ENCODE measurements at regions not wholly inside any gene's neighbourhood (a gene's known extent, or its start where the extent isn't known, plus 50 kb on each side); places are given as distances from the start of the nearest gene placed in this dataset.

DNA sequence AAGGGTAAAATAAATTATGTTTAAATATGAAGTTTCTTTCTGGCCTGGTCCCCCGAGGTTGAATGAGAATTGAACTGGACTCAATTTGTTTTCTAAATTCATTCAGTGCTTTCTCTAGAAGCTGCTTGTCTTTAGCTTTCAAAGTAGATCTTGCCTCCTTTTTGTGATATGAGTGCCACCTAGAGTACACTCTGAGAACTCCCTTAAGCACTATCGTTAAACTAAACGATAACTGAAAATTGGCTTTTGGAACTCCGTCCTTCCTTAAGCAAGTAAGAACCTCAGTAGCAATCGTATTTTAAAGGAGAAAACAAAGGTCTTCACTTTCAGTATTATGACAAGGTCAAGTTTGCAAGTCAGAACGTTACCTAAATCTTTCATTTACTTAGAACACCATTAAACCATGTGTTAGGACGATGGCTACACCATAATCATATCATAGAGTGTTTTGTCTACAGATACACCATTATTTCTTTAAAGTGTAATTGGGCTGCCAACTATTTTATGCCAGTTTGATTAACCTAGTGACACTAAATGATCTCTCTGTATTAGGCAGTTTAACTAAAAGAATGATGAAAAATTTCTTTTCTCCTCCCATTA lies 364.8 kb downstream of the SNAPC1 start:
- DNase-seq (ENCODE audit: low spot score): no peak
- TF ChIP-seq, protein P1, sequence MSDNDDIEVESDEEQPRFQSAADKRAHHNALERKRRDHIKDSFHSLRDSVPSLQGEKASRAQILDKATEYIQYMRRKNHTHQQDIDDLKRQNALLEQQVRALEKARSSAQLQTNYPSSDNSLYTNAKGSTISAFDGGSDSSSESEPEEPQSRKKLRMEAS (IDR thresholded peaks at IDR 0.05): no peak
- TF ChIP-seq SP1 (IDR thresholded peaks at IDR 0.05) (no peak), GABPA (IDR thresholded peaks at IDR 0.05 in 1 of 2, conservative IDR thresholded peaks at IDR 0.05 in 1 of 2) (no peak), YY1 (IDR thresholded peaks at IDR 0.05) (no peak), NR2F2 (IDR thresholded peaks at IDR 0.05) (no peak), FOXA2 (IDR thresholded peaks at IDR 0.05) (no peak), RAD21 (IDR thresholded peaks at IDR 0.05) (peak; percentile 83 to 88)
- TF ChIP-seq, protein P2, sequence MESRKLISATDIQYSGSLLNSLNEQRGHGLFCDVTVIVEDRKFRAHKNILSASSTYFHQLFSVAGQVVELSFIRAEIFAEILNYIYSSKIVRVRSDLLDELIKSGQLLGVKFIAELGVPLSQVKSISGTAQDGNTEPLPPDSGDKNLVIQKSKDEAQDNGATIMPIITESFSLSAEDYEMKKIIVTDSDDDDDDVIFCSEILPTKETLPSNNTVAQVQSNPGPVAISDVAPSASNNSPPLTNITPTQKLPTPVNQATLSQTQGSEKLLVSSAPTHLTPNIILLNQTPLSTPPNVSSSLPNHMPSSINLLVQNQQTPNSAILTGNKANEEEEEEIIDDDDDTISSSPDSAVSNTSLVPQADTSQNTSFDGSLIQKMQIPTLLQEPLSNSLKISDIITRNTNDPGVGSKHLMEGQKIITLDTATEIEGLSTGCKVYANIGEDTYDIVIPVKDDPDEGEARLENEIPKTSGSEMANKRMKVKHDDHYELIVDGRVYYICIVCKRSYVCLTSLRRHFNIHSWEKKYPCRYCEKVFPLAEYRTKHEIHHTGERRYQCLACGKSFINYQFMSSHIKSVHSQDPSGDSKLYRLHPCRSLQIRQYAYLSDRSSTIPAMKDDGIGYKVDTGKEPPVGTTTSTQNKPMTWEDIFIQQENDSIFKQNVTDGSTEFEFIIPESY (IDR thresholded peaks at IDR 0.05): no peak
- TF ChIP-seq, protein P3, sequence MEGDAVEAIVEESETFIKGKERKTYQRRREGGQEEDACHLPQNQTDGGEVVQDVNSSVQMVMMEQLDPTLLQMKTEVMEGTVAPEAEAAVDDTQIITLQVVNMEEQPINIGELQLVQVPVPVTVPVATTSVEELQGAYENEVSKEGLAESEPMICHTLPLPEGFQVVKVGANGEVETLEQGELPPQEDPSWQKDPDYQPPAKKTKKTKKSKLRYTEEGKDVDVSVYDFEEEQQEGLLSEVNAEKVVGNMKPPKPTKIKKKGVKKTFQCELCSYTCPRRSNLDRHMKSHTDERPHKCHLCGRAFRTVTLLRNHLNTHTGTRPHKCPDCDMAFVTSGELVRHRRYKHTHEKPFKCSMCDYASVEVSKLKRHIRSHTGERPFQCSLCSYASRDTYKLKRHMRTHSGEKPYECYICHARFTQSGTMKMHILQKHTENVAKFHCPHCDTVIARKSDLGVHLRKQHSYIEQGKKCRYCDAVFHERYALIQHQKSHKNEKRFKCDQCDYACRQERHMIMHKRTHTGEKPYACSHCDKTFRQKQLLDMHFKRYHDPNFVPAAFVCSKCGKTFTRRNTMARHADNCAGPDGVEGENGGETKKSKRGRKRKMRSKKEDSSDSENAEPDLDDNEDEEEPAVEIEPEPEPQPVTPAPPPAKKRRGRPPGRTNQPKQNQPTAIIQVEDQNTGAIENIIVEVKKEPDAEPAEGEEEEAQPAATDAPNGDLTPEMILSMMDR (IDR thresholded peaks at IDR 0.05; ENCODE audit: low read depth, low read length, missing input control): peak; percentile 70
- TF ChIP-seq, protein P4, sequence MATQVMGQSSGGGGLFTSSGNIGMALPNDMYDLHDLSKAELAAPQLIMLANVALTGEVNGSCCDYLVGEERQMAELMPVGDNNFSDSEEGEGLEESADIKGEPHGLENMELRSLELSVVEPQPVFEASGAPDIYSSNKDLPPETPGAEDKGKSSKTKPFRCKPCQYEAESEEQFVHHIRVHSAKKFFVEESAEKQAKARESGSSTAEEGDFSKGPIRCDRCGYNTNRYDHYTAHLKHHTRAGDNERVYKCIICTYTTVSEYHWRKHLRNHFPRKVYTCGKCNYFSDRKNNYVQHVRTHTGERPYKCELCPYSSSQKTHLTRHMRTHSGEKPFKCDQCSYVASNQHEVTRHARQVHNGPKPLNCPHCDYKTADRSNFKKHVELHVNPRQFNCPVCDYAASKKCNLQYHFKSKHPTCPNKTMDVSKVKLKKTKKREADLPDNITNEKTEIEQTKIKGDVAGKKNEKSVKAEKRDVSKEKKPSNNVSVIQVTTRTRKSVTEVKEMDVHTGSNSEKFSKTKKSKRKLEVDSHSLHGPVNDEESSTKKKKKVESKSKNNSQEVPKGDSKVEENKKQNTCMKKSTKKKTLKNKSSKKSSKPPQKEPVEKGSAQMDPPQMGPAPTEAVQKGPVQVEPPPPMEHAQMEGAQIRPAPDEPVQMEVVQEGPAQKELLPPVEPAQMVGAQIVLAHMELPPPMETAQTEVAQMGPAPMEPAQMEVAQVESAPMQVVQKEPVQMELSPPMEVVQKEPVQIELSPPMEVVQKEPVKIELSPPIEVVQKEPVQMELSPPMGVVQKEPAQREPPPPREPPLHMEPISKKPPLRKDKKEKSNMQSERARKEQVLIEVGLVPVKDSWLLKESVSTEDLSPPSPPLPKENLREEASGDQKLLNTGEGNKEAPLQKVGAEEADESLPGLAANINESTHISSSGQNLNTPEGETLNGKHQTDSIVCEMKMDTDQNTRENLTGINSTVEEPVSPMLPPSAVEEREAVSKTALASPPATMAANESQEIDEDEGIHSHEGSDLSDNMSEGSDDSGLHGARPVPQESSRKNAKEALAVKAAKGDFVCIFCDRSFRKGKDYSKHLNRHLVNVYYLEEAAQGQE (IDR thresholded peaks at IDR 0.05): no peak
- no peaks in the 10 kb centered on the region for H3K4me1 ChIP-seq (ENCODE audit: control insufficient read depth in 4 of 4, insufficient read depth in 4 of 4, low read length in 3 of 4)
- no peak overlapping the region for H3K9ac ChIP-seq (ENCODE audit: low read depth in 1 of 2, low read length in 2 of 2)
- no peak overlapping the region for H3K27ac ChIP-seq (ENCODE audit: low read depth in 1 of 2, low read length in 2 of 2)
- no peaks in the 10 kb centered on the region for H3K36me3 ChIP-seq (ENCODE audit: control insufficient read depth in 4 of 4, insufficient read depth in 3 of 4, low read depth in 1 of 4, low read length in 3 of 4)
- no peak overlapping the region for H3K4me3 ChIP-seq (ENCODE audit: low read depth in 1 of 3, low read length in 3 of 3)
- H3K27me3 ChIP-seq (ENCODE audit: control insufficient read depth in 4 of 4, insufficient read depth in 4 of 4, low read length in 3 of 4): peaks cover 0 to 11% (median 2%) of the 10 kb centered on the region in 4 donors
- WGBS: 13% methylated on average over 7 of the region's 7 CpGs
- no peaks in the 10 kb centered on the region for H3K9me3 ChIP-seq (ENCODE audit: control insufficient read depth in 4 of 4, low read length in 3 of 4)

DNA sequence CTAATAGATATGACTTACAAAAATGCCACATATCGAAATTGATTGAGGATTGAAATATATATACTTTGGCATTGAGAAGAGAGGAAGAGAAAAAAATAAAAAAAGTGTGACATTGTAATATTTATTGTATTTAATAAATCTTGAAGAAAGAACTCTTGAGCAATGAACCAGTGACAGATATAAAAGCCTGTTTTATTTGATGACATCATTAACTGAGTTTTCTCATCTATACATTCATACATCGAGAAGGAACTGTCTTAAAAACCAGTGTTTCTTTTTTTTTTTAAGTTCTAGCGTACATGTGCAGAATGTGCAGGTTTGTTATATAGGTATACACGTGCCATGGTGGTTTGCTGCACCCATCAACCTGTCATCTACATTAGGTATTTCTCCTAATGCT lies 368.2 kb downstream of the SNAPC1 start:
- Histone ChIP-seq H3K4me3 (ENCODE audit: low read depth in 1 of 3, low read length in 3 of 3) (no peak overlapping the region), H3K9ac (ENCODE audit: low read depth in 1 of 2, low read length in 2 of 2) (no peak overlapping the region), H3K36me3 (ENCODE audit: control insufficient read depth in 4 of 4, insufficient read depth in 3 of 4, low read depth in 1 of 4, low read length in 3 of 4) (no peaks in the 10 kb centered on the region), H3K27ac (ENCODE audit: low read depth in 1 of 2, low read length in 2 of 2) (no peak overlapping the region), H3K9me3 (ENCODE audit: control insufficient read depth in 4 of 4, low read length in 3 of 4) (no peaks in the 10 kb centered on the region), H3K27me3 (ENCODE audit: control insufficient read depth in 4 of 4, insufficient read depth in 4 of 4, low read length in 3 of 4) (peaks cover 0 to 14% (median 1%) of the 10 kb centered on the region in 4 donors), H3K4me1 (ENCODE audit: control insufficient read depth in 4 of 4, insufficient read depth in 4 of 4, low read length in 3 of 4) (no peaks in the 10 kb centered on the region)
- WGBS: 67% methylated on average over 4 of the region's 4 CpGs
- no peak for DNase-seq (ENCODE audit: low spot score)
- TF ChIP-seq GABPA (IDR thresholded peaks at IDR 0.05 in 1 of 2, conservative IDR thresholded peaks at IDR 0.05 in 1 of 2) (no peak), RAD21 (IDR thresholded peaks at IDR 0.05) (no peak), NR2F2 (IDR thresholded peaks at IDR 0.05) (no peak), JUND (IDR thresholded peaks at IDR 0.05) (no peak), RXRA (IDR thresholded peaks at IDR 0.05) (no peak), EGR1 (IDR thresholded peaks at IDR 0.05; ENCODE audit: low read depth in 2 of 2) (no peak), FOXA2 (IDR thresholded peaks at IDR 0.05) (no peak), YY1 (IDR thresholded peaks at IDR 0.05) (no peak), TAF1 (conservative IDR thresholded peaks at IDR 0.05) (no peak), SP1 (IDR thresholded peaks at IDR 0.05) (no peak)
- TF ChIP-seq, protein P5, sequence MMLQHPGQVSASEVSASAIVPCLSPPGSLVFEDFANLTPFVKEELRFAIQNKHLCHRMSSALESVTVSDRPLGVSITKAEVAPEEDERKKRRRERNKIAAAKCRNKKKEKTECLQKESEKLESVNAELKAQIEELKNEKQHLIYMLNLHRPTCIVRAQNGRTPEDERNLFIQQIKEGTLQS (IDR thresholded peaks at IDR 0.05): no peak
- TF ChIP-seq, protein P3 (IDR thresholded peaks at IDR 0.05; ENCODE audit: low read depth, low read length, missing input control): no peak
- TF ChIP-seq, protein P4 (IDR thresholded peaks at IDR 0.05): no peak
- TF ChIP-seq, protein P1 (IDR thresholded peaks at IDR 0.05): no peak
